ENCODE measurements at regions not wholly inside any gene's neighbourhood (a gene's known extent, or its start where the extent isn't known, plus 50 kb on each side); places are given as distances from the start of the nearest gene placed in this dataset.

GRCh38 chr5:145441228-145441627 is 393.9 kb downstream of the PRELID2 start:
- Histone ChIP-seq H3K9ac (ENCODE audit: insufficient read depth in 1 of 2, low read depth in 2 of 2, low read length in 2 of 2) (no peak overlapping the region), H3K9me1 (ENCODE audit: control insufficient read depth, insufficient read depth, low read length) (no peaks in the 10 kb centered on the region), H3K4me2 (ENCODE audit: insufficient read depth, low read length) (no peak overlapping the region), H2AFZ (ENCODE audit: low read depth, low read length) (no peak overlapping the region), H3K27ac (ENCODE audit: extremely low read depth, low read depth, low read length) (no peak overlapping the region), H3K9me3 (replicated peaks; ENCODE audit: control insufficient read depth, insufficient read depth, low read depth, low read length) (no peaks in the 10 kb centered on the region), H3K4me3 (no peak overlapping the region), H3K27me3 (ENCODE audit: control insufficient read depth in 2 of 2, insufficient read depth in 2 of 2, low read length in 2 of 2) (no peaks in the 10 kb centered on the region), H4K20me1 (replicated peaks; ENCODE audit: control insufficient read depth, insufficient read depth, low read length) (no peaks in the 10 kb centered on the region), H3K79me2 (ENCODE audit: control insufficient read depth, insufficient read depth, low read length) (no peaks in the 10 kb centered on the region), H3K36me3 (ENCODE audit: control insufficient read depth, insufficient read depth, low read length) (no peaks in the 10 kb centered on the region), H3K4me1 (replicated peaks in 1 of 2; ENCODE audit: control insufficient read depth in 2 of 2, insufficient read depth in 2 of 2, low read length in 2 of 2) (no peaks in the 10 kb centered on the region)
- ChIA-PET CTCF (ENCODE audit: low intra/inter-chr PET ratio) (no interaction called here), POLR2A (no interaction called here)
- in situ Hi-C loops (cut with MboI) (no loop called here), intact Hi-C loops (cut with micrococcal nuclease) (no loop called here)
- FAIRE-seq: no peak
- BruUV-seq (replicated peaks): no TSS peak
- ATAC-seq: no peak
- DNase-seq (ENCODE audit: extremely low read depth in 1 of 4, low spot score in 3 of 4): no peak
- TF ChIP-seq ZNF280A (IDR thresholded peaks at IDR 0.05; ENCODE audit: low read depth, partially characterized antibody): no peak
- TF ChIP-seq YY1 (IDR thresholded peaks at IDR 0.05; ENCODE audit: borderline replicate concordance in 1 of 3, control insufficient read depth in 1 of 3, extremely low read depth in 1 of 3, insufficient read depth in 3 of 3, insufficient read length in 1 of 3, insufficient replicate concordance in 2 of 3, low read depth in 1 of 3, low read length in 2 of 3): no peak
- no peak for TF ChIP-seq KDM5B (IDR thresholded peaks at IDR 0.05; ENCODE audit: insufficient replicate concordance, low read depth, low read length)
- TF ChIP-seq ZBTB40 (IDR thresholded peaks at IDR 0.05): no peak
- no peak for TF ChIP-seq ZBTB40 (CRISPR knock-in tag; IDR thresholded peaks at IDR 0.05)
- TF ChIP-seq ZNF384 (IDR thresholded peaks at IDR 0.05; ENCODE audit: low read depth, low read length): no peak
- TF ChIP-seq CEBPB (tag; IDR thresholded peaks at IDR 0.05): no peak
- no peak for TF ChIP-seq ZNF551 (CRISPR knock-in tag; IDR thresholded peaks at IDR 0.05)
- no peak for TF ChIP-seq DNMT1 (IDR thresholded peaks at IDR 0.05)

Measured in K562 (cell line).